H1 (cell line): ENCODE measurements at regions not wholly inside any gene's neighbourhood (a gene's known extent, or its start where the extent isn't known, plus 50 kb on each side); places are given as distances from the start of the nearest gene placed in this dataset.

Experiments
- CTCF ChIA-PET: fragments of 300-600 bp; sonication (Branson Sonifier 250); formaldehyde crosslinking; loops from one replicate; lab custom pipeline; 2021; ENCODE audit not compliant: partially characterized antibody; lab: Charles Lee
- POLR2A ChIA-PET: fragments of 300-600 bp; sonication (Branson Sonifier 250); formaldehyde crosslinking; loops from one replicate; lab custom pipeline; 2021; ENCODE audit warnings: inconsistent platforms; ENCODE audit not compliant: partially characterized antibody; lab: Charles Lee
- DNase-seq, 2 experiments: peaks; one replicate each; pipeline versions ENCODE4 v3.0.0 to v3.0.0-alpha.2; 2010 to 2022; ENCODE audit warnings: low spot score in 2 of 2, low read depth in 1 of 2, mixed read lengths in 1 of 2
- FAIRE-seq: peaks from 2 replicates; lab custom pipeline; 2011; peaks lifted over from hg19 to GRCh38; lab: Jason Lieb, UNC
- H2AFZ ChIP-seq: 2 replicates; pipeline ENCODE4 v1.8.1; 2012; ENCODE audit warnings: low read length, inconsistent platforms
- H2AK5ac ChIP-seq: 2 replicates; pipeline ENCODE4 v1.6.1; 2013; ENCODE audit warnings: low read depth, low read length
- H2BK120ac ChIP-seq: replicated peaks from 2 replicates; pipeline ENCODE3; 2013; ENCODE audit warnings: low read depth, low read length, inconsistent platforms
- H2BK12ac ChIP-seq: 2 replicates; pipeline ENCODE4 v1.6.1; 2013; ENCODE audit warnings: low read depth, low read length
- H2BK15ac ChIP-seq: 2 replicates; pipeline ENCODE4 v1.6.1; 2013; ENCODE audit warnings: low read length
- H2BK20ac ChIP-seq: 2 replicates; pipeline ENCODE4 v1.6.1; 2013; ENCODE audit warnings: low read length
- H2BK5ac ChIP-seq: 2 replicates; pipeline ENCODE4 v1.6.1; 2013; ENCODE audit warnings: low read depth, low read length
- H3K14ac ChIP-seq: 2 replicates; pipeline ENCODE4 v1.6.1; 2013; ENCODE audit warnings: inconsistent platforms; ENCODE audit not compliant: insufficient read length
- H3K18ac ChIP-seq: 2 replicates; pipeline ENCODE4 v1.6.1; 2013; ENCODE audit warnings: low read length; ENCODE audit errors: extremely low read depth
- H3K23ac ChIP-seq: 2 replicates; pipeline ENCODE4 v1.6.1; 2013; ENCODE audit warnings: inconsistent platforms; ENCODE audit not compliant: insufficient read length
- H3K23me2 ChIP-seq: 2 replicates; pipeline ENCODE4 v1.6.1; 2013; ENCODE audit warnings: low read depth, low read length
- H3K27ac ChIP-seq: 2 replicates; pipeline ENCODE4 v1.6.1; 2011; ENCODE audit warnings: low read depth, low read length, inconsistent platforms
- H3K27me3 ChIP-seq, 4 experiments: replicated peaks in 1 of 4; 1 replicate in 1 of 4; 2 replicates in 3 of 4; pipeline versions ENCODE4 v1.6.1 to v1.8.1; 2011 to 2013; ENCODE audit warnings: low read length in 3 of 4, mild to moderate bottlenecking in 3 of 4, inconsistent platforms in 2 of 4, mixed read lengths in 2 of 4, moderate library complexity in 1 of 4; ENCODE audit not compliant: control insufficient read depth in 3 of 4, insufficient read depth in 3 of 4; ENCODE audit errors: extremely low read depth in 1 of 4
- H3K36me3 ChIP-seq, 4 experiments: 2 replicates each; pipeline versions ENCODE4 v1.6.1 to v1.8.1; 2011 to 2013; ENCODE audit warnings: mild to moderate bottlenecking in 4 of 4, low read length in 3 of 4, moderate library complexity in 2 of 4, control low read depth in 1 of 4, inconsistent platforms in 1 of 4; ENCODE audit not compliant: insufficient read depth in 4 of 4, control insufficient read depth in 2 of 4
- H3K4ac ChIP-seq: replicated peaks from 2 replicates; pipeline ENCODE3; 2013; ENCODE audit warnings: low read length, low read depth, mixed read lengths, inconsistent platforms; ENCODE audit not compliant: insufficient read length
- H3K4me1 ChIP-seq, 4 experiments: replicated peaks in 1 of 4; 1 replicate in 1 of 4; 2 replicates in 3 of 4; pipeline versions ENCODE4 v1.6.1 to v1.8.1; 2011 to 2013; ENCODE audit warnings: low read length in 3 of 4, inconsistent platforms in 2 of 4, mixed read lengths in 1 of 4; ENCODE audit not compliant: insufficient read depth in 4 of 4, control insufficient read depth in 3 of 4
- H3K4me2 ChIP-seq, 2 experiments: 2 replicates each; pipeline versions ENCODE4 v1.6.1 to v1.8.1; 2011 to 2013; ENCODE audit warnings: low read depth in 2 of 2, low read length in 2 of 2, control low read depth in 1 of 2, inconsistent platforms in 1 of 2, mild to moderate bottlenecking in 1 of 2; ENCODE audit not compliant: insufficient read depth in 1 of 2
- H3K4me3 ChIP-seq, 4 experiments: fragments of 200-600, 300-600 bp in 1 of 4; sonication (generic), shearing (Covaris generic), sonication (Bioruptor Twin) in 1 of 4; 2 replicates each; pipeline versions ENCODE4 v1.5.1 to v1.8.1; 2011 to 2016; ENCODE audit warnings: low read length in 4 of 4, low read depth in 3 of 4, control low read depth in 2 of 4, inconsistent platforms in 2 of 4, mild to moderate bottlenecking in 2 of 4, mixed read lengths in 1 of 4, moderate library complexity in 1 of 4; ENCODE audit not compliant: insufficient read depth in 2 of 4; ENCODE audit errors: extremely low read depth in 1 of 4
- H3K56ac ChIP-seq: replicated peaks from 2 replicates; pipeline ENCODE3; 2013; ENCODE audit warnings: low read depth, mild to moderate bottlenecking, mixed read lengths, low read length, inconsistent platforms; ENCODE audit not compliant: insufficient read length
- H3K79me1 ChIP-seq: 2 replicates; pipeline ENCODE4 v1.6.1; 2013; ENCODE audit warnings: low read depth, low read length, control low read depth
- H3K79me2 ChIP-seq, 2 experiments: 2 replicates each; pipeline versions ENCODE4 v1.6.1 to v1.8.1; 2012 to 2013; ENCODE audit warnings: low read length in 2 of 2, mild to moderate bottlenecking in 2 of 2, inconsistent platforms in 1 of 2; ENCODE audit not compliant: insufficient read depth in 2 of 2, control insufficient read depth in 1 of 2
- H3K9ac ChIP-seq, 4 experiments: replicated peaks in 1 of 4; 1 replicate in 1 of 4; 2 replicates in 3 of 4; pipeline versions ENCODE4 v1.6.1 to v1.8.1; 2011 to 2013; ENCODE audit warnings: low read depth in 3 of 4, low read length in 3 of 4, control low read depth in 2 of 4, mild to moderate bottlenecking in 2 of 4, moderate library complexity in 2 of 4, inconsistent platforms in 1 of 4; ENCODE audit errors: extremely low read depth in 1 of 4
- H3K9me3 ChIP-seq, 2 experiments: 2 replicates each; pipeline versions ENCODE4 v1.6.1 to v1.8.1; 2012 to 2013; ENCODE audit warnings: mild to moderate bottlenecking in 2 of 2, moderate library complexity in 2 of 2, control low read depth in 1 of 2, inconsistent platforms in 1 of 2, low read depth in 1 of 2, low read length in 1 of 2, mixed read lengths in 1 of 2; ENCODE audit not compliant: insufficient read depth in 2 of 2
- H4K20me1 ChIP-seq, 2 experiments: replicated peaks in 1 of 2; 2 replicates each; pipeline versions ENCODE3 to v1.8.1; 2011 to 2013; ENCODE audit warnings: inconsistent platforms in 2 of 2, low read length in 2 of 2, mild to moderate bottlenecking in 1 of 2; ENCODE audit not compliant: insufficient read depth in 2 of 2, control insufficient read depth in 1 of 2
- H4K5ac ChIP-seq: 2 replicates; pipeline ENCODE4 v1.6.1; 2013; ENCODE audit warnings: low read length, low read depth, mixed read lengths, inconsistent platforms; ENCODE audit not compliant: insufficient read length
- H4K8ac ChIP-seq: 2 replicates; pipeline ENCODE4 v1.8.0; 2013; ENCODE audit warnings: mild to moderate bottlenecking, moderate library complexity, low read length, inconsistent platforms; ENCODE audit not compliant: insufficient read depth; ENCODE audit errors: extremely low read depth
- H4K91ac ChIP-seq: replicated peaks from 2 replicates; pipeline ENCODE3; 2013; ENCODE audit warnings: low read length, mixed read lengths, inconsistent platforms; ENCODE audit not compliant: insufficient read length
- EGR1 ChIP-seq: IDR thresholded peaks from 2 replicates; pipeline ENCODE4 v1.6.1; 2011; ENCODE audit warnings: low read depth, low read length, borderline replicate concordance
- HDAC6 ChIP-seq: IDR thresholded peaks from one replicate; pipeline ENCODE4 v1.7.1; 2012; ENCODE audit warnings: low read depth, mild to moderate bottlenecking, inconsistent platforms, low read length, moderate library complexity
- WGBS, 2 experiments: shearing (Covaris generic) in 1 of 2; methylation state at CpG; one replicate each; pipeline versions ENCODE4 v1.1.6 to v1.1.7; 2013 to 2015; ENCODE audit warnings: low lambda C conversion rate in 2 of 2, mixed read lengths in 2 of 2, inconsistent platforms in 1 of 2, low coverage in 1 of 2, missing lambda C conversion rate in 1 of 2; ENCODE audit not compliant: insufficient replicate concordance in 2 of 2, insufficient coverage in 1 of 2, insufficient read length in 1 of 2; ENCODE audit errors: extremely low coverage in 1 of 2, missing lambda C conversion rate in 1 of 2; 5-methylcytosine and 5-hydroxymethylcytosine counted together

DNA sequence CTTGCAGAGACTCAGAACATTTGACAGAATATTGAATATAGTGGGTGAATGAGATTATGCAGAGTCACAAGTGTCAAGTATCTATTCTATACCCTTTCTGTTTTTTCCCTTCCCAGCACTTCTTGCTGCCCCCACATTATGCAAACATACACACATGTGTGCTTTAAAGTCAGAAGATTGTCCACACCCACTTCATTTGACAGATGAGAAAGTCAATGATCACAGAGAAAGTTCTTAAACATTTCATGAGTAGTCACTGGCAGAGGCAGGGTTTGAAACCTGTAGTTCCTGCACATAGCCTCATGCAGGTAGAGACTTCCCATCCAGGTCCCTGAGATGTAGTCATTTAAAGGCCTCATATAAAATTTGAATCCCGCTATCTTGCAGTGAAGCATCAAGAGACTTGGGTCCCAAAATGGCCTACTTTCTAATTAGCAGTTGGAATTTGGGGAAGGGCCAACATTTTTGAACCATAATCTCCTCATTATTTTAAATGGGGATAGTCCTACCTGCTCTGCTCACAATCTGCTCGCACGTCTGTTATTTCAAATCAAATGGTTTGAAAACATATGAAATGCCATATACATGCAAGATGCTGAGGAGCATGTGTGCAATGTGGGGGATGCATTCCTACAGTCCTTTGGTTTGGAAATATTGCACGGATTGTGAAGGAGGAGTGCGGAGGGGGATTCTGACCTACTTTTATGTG, 217.8 kb downstream of the STK31 start:
- FAIRE-seq: no peak
- Histone ChIP-seq H2AFZ (no peak overlapping the region), H3K23ac (no peak overlapping the region)

More for the DNA sequence above, 217.8 kb downstream of the STK31 start:
- Histone ChIP-seq H4K91ac (no peak overlapping the region), H3K14ac (no peak overlapping the region), H3K79me2 (no peaks in the 10 kb centered on the region), H2BK20ac (no peak overlapping the region), H2BK15ac (no peak overlapping the region), H3K79me1 (no peaks in the 10 kb centered on the region), H2BK12ac (no peak overlapping the region), H3K23me2 (no peaks in the 10 kb centered on the region), H3K27me3 (no peaks in the 10 kb centered on the region; a peak in 1 of 7 replicates), H3K4ac (no peak overlapping the region), H3K4me1 (peaks cover 0 to 5% (median 0%) of the 10 kb centered on the region in 4 experiments; a peak in 2 of 7 replicates), H4K8ac (no peak overlapping the region), H2BK5ac (no peak overlapping the region), H4K5ac (no peak overlapping the region), H3K4me3 (no peak overlapping the region), H3K36me3 (no peaks in the 10 kb centered on the region), H3K56ac (no peak overlapping the region), H2BK120ac (no peak overlapping the region), H3K27ac (no peak overlapping the region), H3K9me3 (no peaks in the 10 kb centered on the region), H2AK5ac (no peak overlapping the region), H3K18ac (no peak overlapping the region), H3K4me2 (no peak overlapping the region), H3K9ac (no peak overlapping the region), H4K20me1 (no peaks in the 10 kb centered on the region)
- POLR2A ChIA-PET: no interaction called here
- no peak for DNase-seq
- TF ChIP-seq EGR1: no peak
- no peak for TF ChIP-seq HDAC6
- CTCF ChIA-PET: no interaction called here
- 86% methylated on average over 5 of the region's 5 CpGs; no CpG with 5 or more reads in 1 of the 2 experiments for WGBS, 2 experiments
